ENCODE measurements at regions not wholly inside any gene's neighbourhood (a gene's known extent, or its start where the extent isn't known, plus 50 kb on each side); places are given as distances from the start of the nearest gene placed in this dataset.

DNA sequence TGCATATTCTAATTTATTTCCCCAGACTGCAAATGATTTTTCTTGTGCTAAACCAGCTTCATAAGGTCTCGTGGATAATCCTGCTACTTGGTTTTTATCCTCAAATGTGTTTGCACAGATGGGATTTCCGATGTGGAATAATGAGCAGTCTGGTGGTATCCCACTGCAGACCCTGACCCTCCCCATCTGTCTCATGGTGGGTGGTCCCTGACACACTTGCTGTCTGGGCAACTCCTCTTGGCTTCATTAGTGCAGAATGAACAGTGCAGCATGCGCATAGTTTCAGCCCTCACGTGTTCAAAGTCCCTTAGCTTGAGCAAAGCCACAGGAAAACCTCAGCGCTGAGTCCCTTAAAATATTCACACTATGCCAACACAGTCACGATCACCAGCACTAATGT lies 996.5 kb downstream of the AACS start:
- TF ChIP-seq, protein P1, sequence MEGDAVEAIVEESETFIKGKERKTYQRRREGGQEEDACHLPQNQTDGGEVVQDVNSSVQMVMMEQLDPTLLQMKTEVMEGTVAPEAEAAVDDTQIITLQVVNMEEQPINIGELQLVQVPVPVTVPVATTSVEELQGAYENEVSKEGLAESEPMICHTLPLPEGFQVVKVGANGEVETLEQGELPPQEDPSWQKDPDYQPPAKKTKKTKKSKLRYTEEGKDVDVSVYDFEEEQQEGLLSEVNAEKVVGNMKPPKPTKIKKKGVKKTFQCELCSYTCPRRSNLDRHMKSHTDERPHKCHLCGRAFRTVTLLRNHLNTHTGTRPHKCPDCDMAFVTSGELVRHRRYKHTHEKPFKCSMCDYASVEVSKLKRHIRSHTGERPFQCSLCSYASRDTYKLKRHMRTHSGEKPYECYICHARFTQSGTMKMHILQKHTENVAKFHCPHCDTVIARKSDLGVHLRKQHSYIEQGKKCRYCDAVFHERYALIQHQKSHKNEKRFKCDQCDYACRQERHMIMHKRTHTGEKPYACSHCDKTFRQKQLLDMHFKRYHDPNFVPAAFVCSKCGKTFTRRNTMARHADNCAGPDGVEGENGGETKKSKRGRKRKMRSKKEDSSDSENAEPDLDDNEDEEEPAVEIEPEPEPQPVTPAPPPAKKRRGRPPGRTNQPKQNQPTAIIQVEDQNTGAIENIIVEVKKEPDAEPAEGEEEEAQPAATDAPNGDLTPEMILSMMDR (IDR thresholded peaks at IDR 0.05): no peak
- no peak for TF ChIP-seq POLR2A (IDR thresholded peaks at IDR 0.05)

Measured in heart left ventricle (tissue), 13 donors.